Thymus (tissue), 11 donors: ENCODE measurements at regions not wholly inside any gene's neighbourhood (a gene's known extent, or its start where the extent isn't known, plus 50 kb on each side); places are given as distances from the start of the nearest gene placed in this dataset.

Experiments used
- DNase-seq, 9 donors: peaks; one replicate each; pipeline ENCODE4 v3.0.0-alpha.2; 2013; ENCODE audit warnings: low spot score in 9 of 9, low read depth in 6 of 9, missing footprints in 1 of 9
- H3K27ac ChIP-seq, 2 donors: one replicate each; pipeline ENCODE4 v1.5.1; 2013; ENCODE audit warnings: control low read depth in 1 of 2, low read depth in 1 of 2, low read length in 1 of 2, mild to moderate bottlenecking in 1 of 2, moderate library complexity in 1 of 2
- H3K27me3 ChIP-seq, 2 donors: one replicate each; pipeline ENCODE4 v1.5.1; 2013; ENCODE audit warnings: low read length in 1 of 2; ENCODE audit not compliant: control insufficient read depth in 2 of 2, insufficient read depth in 1 of 2
- H3K36me3 ChIP-seq, 2 donors: one replicate each; pipeline ENCODE4 v1.5.1; 2013; ENCODE audit warnings: low read length in 1 of 2, mild to moderate bottlenecking in 1 of 2, moderate library complexity in 1 of 2; ENCODE audit not compliant: control insufficient read depth in 2 of 2, insufficient read depth in 2 of 2
- H3K4me1 ChIP-seq, 2 donors: one replicate each; pipeline ENCODE4 v1.5.1; 2013; ENCODE audit warnings: low read length in 2 of 2; ENCODE audit not compliant: control insufficient read depth in 2 of 2, insufficient read depth in 2 of 2
- H3K4me3 ChIP-seq, 2 donors: one replicate each; pipeline ENCODE4 v1.5.1; 2013; ENCODE audit warnings: low read length in 2 of 2, control low read depth in 1 of 2, mild to moderate bottlenecking in 1 of 2
- H3K9me3 ChIP-seq, 2 donors: one replicate each; pipeline ENCODE4 v1.5.1; 2013; ENCODE audit warnings: low read length in 1 of 2, mild to moderate bottlenecking in 1 of 2; ENCODE audit not compliant: control insufficient read depth in 2 of 2, insufficient read depth in 1 of 2
- WGBS: extraction: QIAGEN DNeasy Blood & Tissue Kit; methylation state at CpG from one replicate; pipeline ENCODE4 v1.1.7; 2013; 5-methylcytosine and 5-hydroxymethylcytosine counted together
- donor health status: healthy.

DNA sequence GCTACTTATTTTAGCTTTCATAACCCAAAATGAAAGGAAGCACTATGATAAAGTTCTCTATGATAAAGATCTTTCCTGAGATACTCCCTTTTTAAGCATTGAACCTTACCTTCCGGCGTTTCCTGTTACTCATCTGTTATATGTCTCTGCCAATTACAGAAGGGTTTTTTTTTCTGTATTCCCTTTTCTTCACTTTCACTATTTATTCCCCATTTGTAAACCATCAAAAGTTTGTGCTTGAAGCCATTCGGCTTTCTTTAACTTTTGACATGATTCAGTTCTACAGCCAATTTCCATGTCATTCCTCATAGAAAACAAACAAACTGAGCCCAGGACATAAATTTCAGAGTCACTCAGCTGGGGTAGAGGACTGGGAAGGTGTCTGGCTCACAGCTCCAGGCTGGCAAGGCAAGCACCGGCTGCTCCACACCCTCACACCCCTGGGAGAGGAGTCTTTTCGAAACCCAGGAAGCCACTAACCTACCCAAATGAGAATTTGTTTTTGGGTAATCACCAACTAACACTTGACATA lies 429.4 kb upstream of the TRIB2 start:
- 89% methylated on average over 5 of the region's 5 CpGs for WGBS
- no peak for DNase-seq
- no peak overlapping the region for H3K27ac ChIP-seq
- H3K9me3 ChIP-seq, result no peaks in the 10 kb centered on the region
- H3K4me1 ChIP-seq, result peaks cover 0 to 6% of the 10 kb centered on the region in 2 donors
- no peaks in the 10 kb centered on the region for H3K36me3 ChIP-seq
- H3K27me3 ChIP-seq, result no peaks in the 10 kb centered on the region
- no peak overlapping the region for H3K4me3 ChIP-seq

DNA sequence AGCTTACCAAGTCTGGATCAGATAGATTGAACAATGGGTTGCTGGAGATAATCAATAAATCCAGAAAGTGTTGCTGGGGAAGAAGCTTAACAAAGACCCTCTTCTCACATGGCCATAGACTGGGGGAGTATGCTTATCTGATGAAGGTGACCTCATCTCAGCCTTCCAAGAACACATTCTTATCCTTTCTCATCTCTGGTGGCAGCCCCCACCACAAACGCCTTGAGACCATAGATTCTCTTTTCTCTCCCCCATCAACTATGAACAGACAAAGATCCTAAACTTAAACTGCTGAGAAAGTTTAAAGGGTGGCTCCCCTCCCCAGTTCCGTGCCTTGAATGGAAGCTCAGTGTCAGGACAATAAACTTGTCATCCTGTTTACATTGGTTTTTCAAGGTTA lies 428.7 kb upstream of the TRIB2 start:
- Histone ChIP-seq H3K4me3 (no peak overlapping the region), H3K36me3 (no peaks in the 10 kb centered on the region), H3K4me1 (peaks cover 0 to 6% of the 10 kb centered on the region in 2 donors), H3K27me3 (no peaks in the 10 kb centered on the region), H3K27ac (no peak overlapping the region), H3K9me3 (no peaks in the 10 kb centered on the region)
- 93% methylated on average over 2 of the region's 2 CpGs for WGBS
- DNase-seq, result no peak

DNA sequence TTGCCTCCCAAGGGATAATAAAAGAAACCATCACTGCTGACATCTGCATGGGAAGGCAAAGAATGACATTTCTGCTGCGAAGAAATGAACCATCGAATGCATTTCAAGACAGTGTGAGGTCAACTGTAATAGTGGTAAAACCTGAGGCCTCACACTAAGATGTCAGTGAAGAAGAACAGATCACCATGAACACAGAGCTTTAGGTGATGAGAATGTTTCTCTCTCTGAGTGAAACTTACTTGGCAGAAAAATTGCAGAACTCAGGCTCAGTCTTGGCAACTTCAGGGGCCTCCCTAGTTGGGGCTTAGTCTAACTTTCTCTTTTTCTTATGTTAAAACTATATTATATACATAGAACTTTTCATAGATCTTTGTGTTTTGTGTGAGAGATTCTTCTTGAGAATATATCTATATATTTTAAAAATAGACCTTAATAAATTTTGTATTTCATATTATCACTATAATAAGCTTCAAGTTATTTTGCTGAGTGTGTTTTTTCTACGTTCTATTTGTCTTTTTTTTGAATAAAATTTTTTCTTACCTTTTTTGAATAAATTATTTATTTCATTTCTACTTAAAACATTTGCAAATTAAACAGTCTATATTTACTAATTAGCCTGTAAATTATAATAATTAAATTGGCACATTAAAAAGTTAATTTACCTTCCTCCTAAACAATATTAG lies 427.5 kb upstream of the TRIB2 start:
- Histone ChIP-seq H3K27me3 (no peaks in the 10 kb centered on the region), H3K4me3 (no peak overlapping the region), H3K27ac (no peak overlapping the region), H3K4me1 (peaks cover 0 to 6% of the 10 kb centered on the region in 2 donors), H3K9me3 (no peaks in the 10 kb centered on the region), H3K36me3 (no peaks in the 10 kb centered on the region)
- 97% methylated on average over 3 of the region's 3 CpGs for WGBS
- DNase-seq, result no peak

DNA sequence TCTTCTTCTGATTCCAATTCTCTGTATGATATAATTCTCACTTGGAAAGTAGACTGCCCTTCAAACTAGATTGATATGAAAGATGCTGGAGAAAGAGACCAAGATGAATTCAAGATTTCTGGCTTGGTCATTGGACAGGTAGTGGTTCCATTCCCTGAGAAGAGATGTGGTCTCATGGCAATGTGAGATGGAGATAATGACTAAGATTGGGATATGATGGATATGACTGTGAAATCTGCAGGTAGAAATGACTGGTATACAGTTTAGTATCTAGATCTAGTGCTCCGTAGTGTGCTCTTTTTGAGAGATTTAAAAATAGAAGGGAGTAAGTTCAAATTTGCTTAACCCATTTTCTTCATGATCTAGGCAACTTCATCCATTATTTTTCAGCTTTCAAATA lies 425.4 kb upstream of the TRIB2 start:
- DNase-seq, result no peak
- WGBS, result 93% methylated on average over 1 of the region's 1 CpG
- no peak overlapping the region for H3K4me3 ChIP-seq
- no peaks in the 10 kb centered on the region for H3K9me3 ChIP-seq
- peaks cover 4 to 10% of the 10 kb centered on the region in 2 donors for H3K4me1 ChIP-seq
- no peaks in the 10 kb centered on the region for H3K27me3 ChIP-seq
- H3K27ac ChIP-seq, result no peak overlapping the region
- H3K36me3 ChIP-seq, result no peaks in the 10 kb centered on the region

DNA sequence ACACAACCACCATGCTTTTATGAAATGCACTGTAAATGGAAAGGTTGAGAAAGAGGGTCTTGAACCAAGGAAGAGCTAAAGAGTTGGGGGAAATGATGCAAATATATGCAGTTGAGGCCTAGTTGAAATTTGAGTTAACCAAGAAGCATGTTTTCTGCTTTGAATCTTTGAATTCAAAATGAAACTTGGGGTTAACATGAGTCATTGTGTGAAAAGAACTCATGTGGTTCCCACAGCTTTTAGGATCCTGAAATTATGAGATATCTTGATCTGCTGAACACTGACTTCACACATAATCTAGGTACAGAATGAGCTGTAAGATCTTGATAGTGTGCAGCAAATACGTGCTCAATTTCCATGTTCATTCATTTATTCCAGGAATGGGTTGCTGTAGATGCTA lies 422.9 kb upstream of the TRIB2 start:
- H3K36me3 ChIP-seq, result no peaks in the 10 kb centered on the region
- peaks cover 4 to 7% of the 10 kb centered on the region in 2 donors for H3K4me1 ChIP-seq
- H3K27me3 ChIP-seq, result no peaks in the 10 kb centered on the region
- no peak overlapping the region for H3K27ac ChIP-seq
- H3K4me3 ChIP-seq, result no peak overlapping the region
- 86% methylated on average over 1 of the region's 1 CpG for WGBS
- no peaks in the 10 kb centered on the region for H3K9me3 ChIP-seq
- DNase-seq, result peak in 2 of 9 donors; percentile 18 to 51

DNA sequence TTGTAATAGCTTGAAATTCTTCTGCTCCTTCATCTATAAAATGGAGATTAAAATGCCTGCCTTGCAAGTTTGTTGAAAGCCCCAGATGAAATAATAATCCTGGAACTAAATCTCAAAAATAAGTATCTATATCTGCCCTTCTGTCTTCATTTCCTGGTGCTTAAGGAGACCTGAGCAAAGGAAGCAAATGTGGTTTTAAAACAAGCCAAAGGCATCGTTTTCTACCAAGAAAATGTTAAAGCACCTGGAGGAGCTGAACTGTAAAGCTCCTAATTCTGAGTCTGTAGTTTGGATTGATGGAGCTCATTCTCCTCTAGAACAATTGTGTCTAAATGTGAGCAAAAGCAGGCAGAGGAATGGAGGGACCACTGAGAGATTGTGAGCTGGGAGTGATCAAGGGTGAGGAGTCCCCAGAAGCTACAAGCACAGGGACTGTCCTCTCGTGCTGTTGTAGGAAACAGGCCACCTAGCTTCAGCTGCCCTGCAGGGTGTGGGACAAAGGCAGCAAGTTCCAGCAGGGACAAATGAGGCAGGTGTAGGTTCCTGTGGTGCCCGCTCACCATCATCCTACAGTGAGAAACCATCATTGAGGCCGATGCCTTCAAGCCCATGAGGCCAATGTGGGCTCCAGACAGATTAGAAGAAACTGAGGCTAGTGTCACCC lies 420.7 kb upstream of the TRIB2 start:
- Histone ChIP-seq H3K36me3 (no peaks in the 10 kb centered on the region), H3K4me3 (no peak overlapping the region), H3K4me1 (peaks cover 4 to 7% of the 10 kb centered on the region in 2 donors), H3K9me3 (no peaks in the 10 kb centered on the region), H3K27me3 (no peaks in the 10 kb centered on the region), H3K27ac (no peak overlapping the region)
- 70% methylated on average over 4 of the region's 4 CpGs for WGBS
- peak in 1 of 9 donors; percentile 58 for DNase-seq

DNA sequence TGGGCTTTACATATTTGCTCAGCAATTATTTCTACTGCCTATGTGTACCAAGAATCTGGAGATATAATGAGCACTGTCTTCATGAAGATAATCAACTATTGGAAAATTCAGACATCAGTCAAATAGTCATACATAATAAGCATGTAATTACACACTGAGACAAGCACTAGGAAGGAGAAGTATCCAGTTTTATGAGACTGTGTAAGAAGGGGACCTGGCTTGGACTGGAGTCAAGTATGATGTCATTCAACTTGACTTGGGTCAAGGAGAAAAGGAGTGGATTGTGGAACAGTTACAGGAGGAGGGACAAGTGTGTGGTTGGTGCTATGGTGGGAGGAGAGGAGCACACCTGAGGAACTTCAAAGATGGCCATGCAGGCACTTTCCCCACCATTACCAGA lies 419.8 kb upstream of the TRIB2 start:
- H3K36me3 ChIP-seq, result no peaks in the 10 kb centered on the region
- DNase-seq, result no peak
- H3K27ac ChIP-seq, result no peak overlapping the region
- peaks cover 4 to 14% of the 10 kb centered on the region in 2 donors for H3K4me1 ChIP-seq
- H3K27me3 ChIP-seq, result no peaks in the 10 kb centered on the region
- H3K4me3 ChIP-seq, result no peak overlapping the region
- no peaks in the 10 kb centered on the region for H3K9me3 ChIP-seq

DNA sequence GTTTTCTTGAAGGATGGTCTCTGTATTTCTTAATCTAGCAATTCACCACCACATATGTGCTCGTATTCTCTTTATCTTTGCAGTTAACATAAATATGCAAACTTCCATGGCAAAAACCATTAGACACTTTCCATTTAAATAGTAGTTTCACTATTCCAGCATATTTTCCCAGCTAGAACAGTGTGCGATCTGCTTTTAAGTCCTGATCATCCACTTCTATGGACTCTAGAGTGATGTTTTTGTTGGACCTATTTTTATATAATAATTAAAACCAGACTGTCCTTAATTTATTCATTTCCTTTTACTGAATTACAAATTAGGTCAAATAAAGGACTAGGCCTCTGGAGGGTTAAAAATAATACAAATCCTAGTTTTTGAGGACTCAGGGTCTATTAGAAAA lies 418.4 kb upstream of the TRIB2 start:
- no peak for DNase-seq
- 97% methylated on average over 2 of the region's 2 CpGs for WGBS

DNA sequence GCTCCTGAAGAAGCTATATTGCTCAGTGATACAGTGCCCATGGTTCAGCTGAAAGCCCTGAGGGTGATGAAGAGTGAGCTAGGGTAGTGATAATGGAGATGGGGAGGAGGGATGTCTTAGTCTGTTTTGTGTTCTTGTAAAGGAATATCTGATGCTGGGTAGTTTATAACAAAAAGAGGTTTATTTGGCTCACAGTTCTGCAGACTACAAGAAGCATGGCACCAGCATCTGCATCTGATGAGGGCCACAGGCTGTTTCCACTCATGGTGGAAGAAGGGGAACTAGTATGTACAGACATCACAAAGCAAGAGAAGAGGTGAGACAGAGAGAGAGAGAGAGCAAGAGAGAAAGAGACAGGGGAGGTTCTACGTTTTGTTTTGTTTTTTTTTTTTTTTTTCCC lies 417.3 kb upstream of the TRIB2 start:
- H3K27me3 ChIP-seq, result no peaks in the 10 kb centered on the region
- peaks cover 13 to 31% of the 10 kb centered on the region in 2 donors for H3K4me1 ChIP-seq
- no peaks in the 10 kb centered on the region for H3K36me3 ChIP-seq
- no peak overlapping the region for H3K4me3 ChIP-seq
- no peak overlapping the region for H3K27ac ChIP-seq
- 96% methylated on average over 1 of the region's 1 CpG for WGBS
- H3K9me3 ChIP-seq, result no peaks in the 10 kb centered on the region
- no peak for DNase-seq

More for the DNA sequence above, 418.4 kb upstream of the TRIB2 start:
- Histone ChIP-seq H3K36me3 (no peaks in the 10 kb centered on the region), H3K4me3 (no peak overlapping the region), H3K9me3 (no peaks in the 10 kb centered on the region), H3K4me1 (peaks cover 13 to 28% of the 10 kb centered on the region in 2 donors), H3K27me3 (no peaks in the 10 kb centered on the region), H3K27ac (no peak overlapping the region)
